Retina (tissue), 1 donor: ENCODE measurements at regions not wholly inside any gene's neighbourhood (a gene's known extent, or its start where the extent isn't known, plus 50 kb on each side); places are given as distances from the start of the nearest gene placed in this dataset.

Experiments
- DNase-seq: peaks from one replicate; pipeline ENCODE4 v3.0.0-alpha.2; 2016

- no peak for DNase-seq
Measured at GRCh38 chr15:96267463-96267862, 63.0 kb upstream of the NR2F2 start.

GRCh38 chr15:96268442-96269204 is 61.9 kb upstream of the NR2F2 start:
- DNase-seq = no peak

- DNase-seq = no peak
Measured at GRCh38 chr15:96270581-96271172, 59.8 kb upstream of the NR2F2 start.

- DNase-seq = no peak
Measured at GRCh38 chr15:96272427-96272826, 58.1 kb upstream of the NR2F2 start.

GRCh38 chr15:96273317-96274086 is 57.0 kb upstream of the NR2F2 start:
- no peak for DNase-seq

- DNase-seq = no peak
Measured at GRCh38 chr15:96274087-96274440, 56.4 kb upstream of the NR2F2 start.

GRCh38 chr15:96274698-96275097 is 55.8 kb upstream of the NR2F2 start:
- no peak for DNase-seq

- no peak for DNase-seq
Measured at GRCh38 chr15:96276438-96277210, 53.9 kb upstream of the NR2F2 start.
